ENCODE measurements at regions not wholly inside any gene's neighbourhood (a gene's known extent, or its start where the extent isn't known, plus 50 kb on each side); places are given as distances from the start of the nearest gene placed in this dataset.

DNA sequence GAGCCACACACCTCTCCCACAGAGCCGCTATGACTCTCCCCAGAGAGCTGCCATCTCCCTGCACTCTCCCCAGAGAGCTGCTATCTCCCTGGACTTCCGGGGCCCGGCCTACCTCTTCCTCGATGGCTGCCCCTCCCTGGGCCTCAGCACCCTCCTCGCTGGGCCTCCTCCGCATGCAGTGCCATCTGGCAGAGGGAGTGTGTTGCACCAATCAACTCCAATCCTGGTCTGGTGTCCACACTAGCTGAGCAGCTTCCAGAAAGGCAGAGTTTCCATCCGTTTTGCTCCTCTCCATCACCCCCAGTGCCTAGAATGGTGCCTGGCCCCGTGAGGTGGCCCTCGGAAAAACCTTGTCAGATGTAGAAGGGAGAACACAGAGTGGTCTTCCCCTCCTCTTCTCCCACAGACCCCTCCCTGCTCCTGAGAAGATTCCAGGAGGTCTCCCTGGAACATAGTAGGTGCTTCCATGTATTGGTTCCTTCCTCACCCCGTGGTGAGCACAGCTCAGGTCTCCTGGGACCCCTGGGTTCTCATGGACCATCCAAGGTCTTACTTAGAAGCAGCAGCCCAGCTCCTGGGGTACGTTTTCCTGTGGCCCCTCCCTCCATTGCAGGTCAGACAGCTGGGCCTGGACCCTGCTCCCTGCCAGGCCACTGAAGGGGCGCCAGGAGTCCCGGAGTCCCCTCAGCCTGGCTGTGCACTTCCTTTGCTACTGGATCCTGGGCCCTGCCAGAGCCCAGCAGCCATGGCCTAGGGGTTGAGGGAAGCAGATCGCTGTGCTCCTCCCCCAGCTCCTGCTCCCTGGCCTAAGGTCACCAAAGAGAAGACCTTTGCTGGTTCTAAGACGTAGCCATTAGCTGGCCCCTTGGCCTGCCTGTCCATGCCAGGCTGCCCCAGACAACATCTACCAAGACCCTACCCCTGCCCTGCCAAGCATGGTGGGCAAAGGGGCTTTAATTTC is 233.8 kb upstream of the GSE1 start:
- Histone ChIP-seq H3K9me3 (ENCODE audit: control insufficient read depth in 4 of 4, insufficient read depth in 3 of 4, low read length in 3 of 4) (no peaks in the 10 kb centered on the region), H3K4me3 (no peak overlapping the region), H3K4me1 (ENCODE audit: control insufficient read depth in 5 of 5, insufficient read depth in 5 of 5, low read length in 5 of 5) (peaks cover 0 to 58% (median 17%) of the 10 kb centered on the region in 5 donors), H3K27me3 (ENCODE audit: control insufficient read depth in 3 of 3, insufficient read depth in 3 of 3, low read length in 2 of 3) (no peaks in the 10 kb centered on the region), H3K9ac (ENCODE audit: insufficient read depth in 1 of 2, low read length in 2 of 2) (no peak overlapping the region), H3K36me3 (ENCODE audit: control insufficient read depth in 4 of 4, insufficient read depth in 4 of 4, low read length in 4 of 4) (peaks cover 0 to 6% (median 0%) of the 10 kb centered on the region in 4 donors), H3K27ac (ENCODE audit: low read depth in 1 of 2, low read length in 1 of 2) (no peak overlapping the region)
- ATAC-seq (ENCODE audit: insufficient read depth, low FRiP score) (no peak), DNase-seq (no peak)
- TF ChIP-seq, protein P1, sequence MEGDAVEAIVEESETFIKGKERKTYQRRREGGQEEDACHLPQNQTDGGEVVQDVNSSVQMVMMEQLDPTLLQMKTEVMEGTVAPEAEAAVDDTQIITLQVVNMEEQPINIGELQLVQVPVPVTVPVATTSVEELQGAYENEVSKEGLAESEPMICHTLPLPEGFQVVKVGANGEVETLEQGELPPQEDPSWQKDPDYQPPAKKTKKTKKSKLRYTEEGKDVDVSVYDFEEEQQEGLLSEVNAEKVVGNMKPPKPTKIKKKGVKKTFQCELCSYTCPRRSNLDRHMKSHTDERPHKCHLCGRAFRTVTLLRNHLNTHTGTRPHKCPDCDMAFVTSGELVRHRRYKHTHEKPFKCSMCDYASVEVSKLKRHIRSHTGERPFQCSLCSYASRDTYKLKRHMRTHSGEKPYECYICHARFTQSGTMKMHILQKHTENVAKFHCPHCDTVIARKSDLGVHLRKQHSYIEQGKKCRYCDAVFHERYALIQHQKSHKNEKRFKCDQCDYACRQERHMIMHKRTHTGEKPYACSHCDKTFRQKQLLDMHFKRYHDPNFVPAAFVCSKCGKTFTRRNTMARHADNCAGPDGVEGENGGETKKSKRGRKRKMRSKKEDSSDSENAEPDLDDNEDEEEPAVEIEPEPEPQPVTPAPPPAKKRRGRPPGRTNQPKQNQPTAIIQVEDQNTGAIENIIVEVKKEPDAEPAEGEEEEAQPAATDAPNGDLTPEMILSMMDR (IDR thresholded peaks at IDR 0.05; ENCODE audit: control extremely low read depth, extremely low read depth) = no peak
- 83 to 90% methylated on average over 15 of the region's 15 CpGs for WGBS, 2 donors

DNA sequence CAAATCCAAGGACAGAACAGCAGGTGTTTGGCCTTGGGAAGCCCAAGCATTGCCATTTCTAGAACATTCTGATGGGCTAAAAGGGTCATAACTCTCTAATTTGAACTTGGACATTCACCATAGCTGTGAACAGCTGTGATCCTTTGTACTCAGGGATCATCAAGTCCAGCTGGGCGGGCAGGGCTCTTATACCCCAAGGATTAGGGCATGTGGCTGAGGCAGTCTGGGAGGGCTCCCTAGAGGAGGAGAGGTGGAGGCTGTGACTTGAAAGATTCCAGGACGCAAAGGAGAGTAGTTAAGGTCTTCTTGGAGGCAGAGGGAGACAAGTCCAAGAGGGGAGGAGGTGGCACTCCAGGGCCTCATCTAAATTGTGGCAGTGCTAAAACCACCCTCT is 233.1 kb upstream of the GSE1 start:
- DNase-seq = no peak
- Histone ChIP-seq H3K9ac (ENCODE audit: insufficient read depth in 1 of 2, low read length in 2 of 2) (no peak overlapping the region), H3K27ac (ENCODE audit: low read depth in 1 of 2, low read length in 1 of 2) (no peak overlapping the region), H3K4me3 (no peak overlapping the region), H3K27me3 (ENCODE audit: control insufficient read depth in 3 of 3, insufficient read depth in 3 of 3, low read length in 2 of 3) (no peaks in the 10 kb centered on the region), H3K36me3 (ENCODE audit: control insufficient read depth in 4 of 4, insufficient read depth in 4 of 4, low read length in 4 of 4) (peaks cover 0 to 6% (median 0%) of the 10 kb centered on the region in 4 donors), H3K4me1 (ENCODE audit: control insufficient read depth in 5 of 5, insufficient read depth in 5 of 5, low read length in 5 of 5) (peaks cover 0 to 53% (median 16%) of the 10 kb centered on the region in 5 donors), H3K9me3 (ENCODE audit: control insufficient read depth in 4 of 4, insufficient read depth in 3 of 4, low read length in 3 of 4) (no peaks in the 10 kb centered on the region)
- WGBS, 2 donors = 68 to 70% methylated on average over 2 of the region's 2 CpGs
- no peak for ATAC-seq (ENCODE audit: insufficient read depth, low FRiP score)
- TF ChIP-seq, protein P1 (IDR thresholded peaks at IDR 0.05; ENCODE audit: control extremely low read depth, extremely low read depth) = no peak

DNA sequence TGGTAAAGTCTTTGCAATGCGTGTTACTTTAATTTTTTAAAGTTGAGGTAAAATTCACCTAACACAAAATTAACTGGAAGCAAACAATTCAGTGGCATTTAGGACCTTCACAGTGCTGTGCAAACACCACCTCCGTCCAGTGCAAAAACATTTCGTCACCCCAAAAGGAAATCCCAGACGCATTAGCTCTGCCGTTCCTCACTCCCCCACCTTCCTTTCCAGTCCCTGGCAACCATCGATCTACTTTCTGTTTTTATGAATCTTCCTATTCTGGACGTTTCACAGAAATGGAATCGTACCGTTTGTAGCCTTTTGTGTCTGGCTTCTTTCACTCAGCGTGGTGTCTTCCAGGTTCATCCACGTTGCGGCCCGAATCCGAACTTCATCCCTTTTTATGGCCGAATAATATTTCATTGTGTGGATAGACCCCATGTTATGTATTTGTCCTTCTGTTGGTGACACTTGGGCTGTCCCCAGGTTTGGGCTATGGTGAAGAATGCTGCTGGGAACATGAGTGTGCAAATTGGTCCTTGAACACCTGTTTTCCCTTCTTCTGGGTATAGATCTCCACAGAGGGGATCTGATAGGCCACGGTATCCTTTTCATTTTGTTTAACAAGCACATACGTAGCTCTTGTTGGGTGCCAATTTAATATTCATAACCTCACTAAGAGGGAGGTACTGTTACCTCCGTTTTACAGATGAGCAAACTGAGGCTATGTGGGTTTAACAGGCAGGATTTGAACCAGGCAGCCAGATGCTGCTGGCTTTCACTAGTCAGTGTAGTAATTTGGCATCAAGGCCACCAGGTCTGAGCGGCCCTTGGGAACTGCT is 232.0 kb upstream of the GSE1 start:
- peaks cover 0 to 6% (median 0%) of the 10 kb centered on the region in 4 donors for H3K36me3 ChIP-seq (ENCODE audit: control insufficient read depth in 4 of 4, insufficient read depth in 4 of 4, low read length in 4 of 4)
- DNase-seq = no peak
- no peaks in the 10 kb centered on the region for H3K9me3 ChIP-seq (ENCODE audit: control insufficient read depth in 4 of 4, insufficient read depth in 3 of 4, low read length in 3 of 4)
- 75 to 80% methylated on average over 19 of the region's 19 CpGs for WGBS, 2 donors
- no peak overlapping the region for H3K27ac ChIP-seq (ENCODE audit: low read depth in 1 of 2, low read length in 1 of 2)
- TF ChIP-seq, protein P1 (IDR thresholded peaks at IDR 0.05; ENCODE audit: control extremely low read depth, extremely low read depth) = no peak
- ATAC-seq (ENCODE audit: insufficient read depth, low FRiP score) = no peak
- H3K9ac ChIP-seq (ENCODE audit: insufficient read depth in 1 of 2, low read length in 2 of 2) = no peak overlapping the region
- no peak overlapping the region for H3K4me3 ChIP-seq
- peaks cover 0 to 51% (median 21%) of the 10 kb centered on the region in 5 donors for H3K4me1 ChIP-seq (ENCODE audit: control insufficient read depth in 5 of 5, insufficient read depth in 5 of 5, low read length in 5 of 5)
- no peaks in the 10 kb centered on the region for H3K27me3 ChIP-seq (ENCODE audit: control insufficient read depth in 3 of 3, insufficient read depth in 3 of 3, low read length in 2 of 3)
